Activated effector memory CD4-positive, alpha-beta T cell treated with Interleukin-2 at 50 U/mL for 16 hours (primary cell): ENCODE measurements at regions not wholly inside any gene's neighbourhood (a gene's known extent, or its start where the extent isn't known, plus 50 kb on each side); places are given as distances from the start of the nearest gene placed in this dataset.
A peak's percentile ranks its signal among the peaks of the same experiment; 100 is the strongest.
"Not testable (repeated sequence)": the region's sequence is repeated elsewhere in the genome, so short reads cannot be mapped to it uniquely, and the experiment has no call there.

Experiments
- DNase-seq: peaks from one replicate; pipeline ENCODE4 v3.0.0-alpha.2; 2020

DNA sequence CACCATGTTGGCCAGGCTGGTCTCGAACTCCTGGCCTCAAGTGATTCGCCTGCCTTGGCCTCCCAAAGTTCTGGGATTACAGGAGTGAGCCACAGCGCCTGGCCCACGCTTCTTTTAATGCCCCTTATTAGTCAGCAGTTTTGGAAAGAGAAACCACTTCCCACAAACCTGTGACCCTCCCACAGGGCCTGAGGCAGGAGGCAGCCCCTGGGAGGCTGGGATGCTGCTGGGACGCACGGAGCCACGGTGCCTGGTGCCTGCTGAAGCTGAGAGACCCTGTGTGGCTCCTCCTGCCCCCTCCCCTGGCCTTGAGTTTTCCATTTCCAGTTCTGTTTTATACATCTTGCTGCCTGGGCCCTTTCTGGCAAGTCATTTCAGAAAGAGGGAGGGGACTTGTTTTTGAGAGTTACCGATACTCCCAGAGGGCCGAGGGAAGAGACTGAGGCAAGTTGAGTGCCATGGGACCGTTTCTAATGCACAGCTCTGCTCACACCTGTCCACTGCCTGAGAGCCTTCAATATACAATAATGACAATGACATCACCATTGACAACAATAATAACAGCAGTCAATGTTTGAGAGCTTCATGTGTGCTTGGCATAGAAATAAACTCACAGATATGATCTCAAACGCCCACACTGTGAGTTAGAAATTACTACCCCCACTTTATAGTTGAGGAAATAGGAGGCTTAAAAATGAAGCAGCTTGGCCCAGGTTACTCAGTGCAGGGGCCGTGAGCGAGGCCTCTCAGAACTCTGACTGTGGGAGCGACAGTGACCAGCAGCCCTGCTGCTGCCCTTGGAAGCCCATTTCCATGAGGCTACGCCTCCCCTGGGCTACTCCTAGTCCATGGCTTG, 78.1 kb upstream of the YWHAQ start:
- no peak for DNase-seq

DNA sequence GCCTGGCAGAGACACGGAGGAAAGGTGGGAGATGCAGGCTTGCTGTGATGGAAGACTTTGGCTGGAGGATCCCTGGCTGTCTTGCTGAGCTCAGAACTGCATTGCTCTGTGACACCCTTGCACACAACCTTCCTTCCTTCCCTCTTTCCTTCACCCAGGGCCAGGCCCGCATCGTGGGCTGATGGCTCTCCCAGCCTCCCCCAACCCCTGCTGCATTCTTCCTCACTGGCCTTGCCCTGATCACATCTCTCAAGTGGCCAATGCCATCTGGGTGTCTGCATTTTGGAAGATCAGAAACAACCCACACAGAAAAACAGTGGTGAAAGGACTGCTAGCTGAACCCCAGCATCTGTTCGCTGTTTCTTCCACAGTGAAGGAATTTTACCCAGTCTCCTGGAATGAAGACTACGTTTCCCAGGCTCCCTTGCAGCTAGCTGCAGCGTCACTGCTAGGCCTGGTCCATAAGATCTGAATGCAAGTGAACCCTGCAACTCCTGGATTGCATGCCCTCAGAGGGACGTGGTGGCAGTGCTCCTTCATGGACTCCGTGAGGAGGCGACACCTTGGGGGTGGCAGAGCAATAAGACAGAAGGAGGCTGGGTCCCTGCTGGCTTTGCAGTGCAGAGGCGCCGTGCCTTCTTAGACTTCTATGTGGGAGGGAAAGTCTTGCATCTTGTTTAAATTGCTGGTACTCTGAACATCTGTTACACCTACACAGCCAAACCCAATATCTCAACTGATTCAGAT, 78.9 kb upstream of the YWHAQ start:
- no peak for DNase-seq

DNA sequence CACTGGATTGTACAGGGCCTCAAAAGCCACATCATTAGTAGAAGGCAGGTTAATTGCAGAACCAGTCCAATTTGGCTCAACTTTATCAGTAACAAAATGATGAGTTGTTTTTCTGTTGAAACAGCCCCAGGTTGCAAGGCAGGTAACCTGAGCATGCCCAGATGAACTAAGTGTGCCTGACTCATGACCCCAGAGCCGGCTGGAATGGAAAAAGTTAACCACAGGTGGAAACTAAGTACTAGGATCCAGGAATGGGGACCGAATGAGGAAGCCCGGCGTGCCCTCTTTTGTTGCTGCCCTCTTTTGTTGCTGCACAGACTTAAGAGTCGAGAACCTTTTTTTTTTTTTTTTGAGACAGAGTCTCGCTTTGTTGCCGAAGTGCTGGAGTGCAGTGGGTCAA, 79.5 kb upstream of the YWHAQ start:
- DNase-seq, result no peak

DNA sequence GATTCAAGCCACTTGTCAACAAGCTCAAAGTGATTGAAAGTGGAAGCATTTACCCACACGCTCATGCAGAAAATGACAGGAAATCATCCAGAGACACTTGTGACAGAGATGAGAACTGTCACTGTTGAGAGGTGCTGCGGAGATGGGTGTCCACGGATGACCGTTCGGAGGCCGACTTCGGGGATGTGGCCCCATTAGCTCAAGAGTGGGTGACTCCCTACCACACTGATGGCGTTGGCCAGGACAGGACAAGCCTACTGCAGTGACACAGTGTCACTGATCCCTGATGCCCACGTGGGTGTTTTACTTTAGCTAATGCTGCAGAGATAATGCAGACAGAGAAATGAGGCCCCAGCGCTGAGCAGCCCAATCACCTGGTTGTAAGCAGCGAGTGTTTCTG, 81.5 kb upstream of the YWHAQ start:
- no peak for DNase-seq

DNA sequence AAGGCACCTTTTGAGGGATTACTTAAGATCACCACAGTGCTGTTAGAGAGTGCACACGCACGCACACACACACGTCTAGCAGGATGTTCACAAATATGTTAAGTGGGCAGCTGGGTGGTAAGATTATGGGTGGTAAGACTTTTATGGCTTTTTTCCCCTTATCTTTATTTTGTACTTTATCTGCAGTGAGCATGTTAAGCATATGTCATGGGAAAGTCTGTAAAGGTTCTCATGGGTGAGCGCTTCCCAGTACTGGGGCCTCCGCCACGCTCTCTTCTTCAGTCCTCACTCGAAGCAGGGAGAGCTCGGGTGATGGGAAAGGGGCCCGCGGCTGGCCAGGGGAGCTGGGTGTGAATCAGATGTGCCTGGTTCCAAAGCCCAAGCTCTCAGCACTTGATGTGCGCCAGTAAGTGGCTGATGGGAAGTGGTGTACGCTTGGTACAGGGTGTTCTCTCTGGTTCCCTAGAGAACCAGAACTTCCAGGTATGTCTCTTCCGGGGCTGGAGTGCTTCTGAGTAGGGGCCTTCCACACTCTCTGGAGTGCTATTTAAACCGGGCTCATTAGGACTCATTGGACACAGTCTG, 83.9 kb upstream of the YWHAQ start:
- no peak for DNase-seq

DNA sequence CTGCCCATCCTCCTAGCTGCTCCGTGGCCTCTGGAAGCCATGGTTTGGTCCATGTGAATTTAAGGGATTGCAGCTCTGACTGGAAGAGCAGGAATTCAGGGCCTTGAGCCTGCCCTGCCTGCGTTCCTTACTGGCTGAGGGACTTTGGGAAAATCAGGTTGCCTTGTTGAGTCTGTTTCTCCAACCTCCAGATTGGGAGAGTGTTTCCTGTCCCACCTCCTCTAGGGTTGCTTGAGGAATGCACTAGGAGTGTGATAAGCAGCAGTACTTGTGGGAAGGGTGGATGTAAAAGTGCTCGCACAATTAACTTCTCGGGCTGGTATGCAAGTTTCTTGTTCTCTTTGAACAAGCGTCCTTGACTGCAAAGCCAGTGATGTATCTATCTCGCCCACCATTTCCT, 84.4 kb upstream of the YWHAQ start:
- no peak for DNase-seq

DNA sequence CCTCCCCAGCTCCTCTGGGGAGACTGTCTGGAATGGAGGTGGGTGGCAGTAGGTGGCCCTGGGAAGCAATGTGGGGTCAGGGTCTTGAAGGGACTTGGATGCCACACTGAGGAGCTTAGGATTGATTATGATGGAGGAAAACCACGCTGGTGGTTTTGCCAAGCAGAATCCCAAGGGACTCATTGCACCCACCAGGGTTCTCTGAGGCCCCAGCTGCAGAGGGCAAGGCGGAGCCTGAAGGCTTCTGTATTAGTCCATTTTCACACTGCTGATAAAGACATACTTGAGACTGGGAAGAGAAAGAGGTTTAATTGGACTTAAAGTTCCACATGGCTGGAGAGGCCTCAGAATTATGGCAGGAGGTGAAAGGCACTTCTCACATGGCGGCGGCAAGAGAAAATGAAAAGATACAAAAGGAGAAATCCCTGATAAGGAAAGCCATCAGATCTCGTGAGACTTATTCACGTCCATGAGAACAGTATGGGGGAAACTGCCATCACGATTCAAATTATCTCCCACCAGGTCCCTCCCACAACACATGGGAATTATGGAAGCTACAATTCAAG, 87.2 kb upstream of the YWHAQ start:
- no peak for DNase-seq

DNA sequence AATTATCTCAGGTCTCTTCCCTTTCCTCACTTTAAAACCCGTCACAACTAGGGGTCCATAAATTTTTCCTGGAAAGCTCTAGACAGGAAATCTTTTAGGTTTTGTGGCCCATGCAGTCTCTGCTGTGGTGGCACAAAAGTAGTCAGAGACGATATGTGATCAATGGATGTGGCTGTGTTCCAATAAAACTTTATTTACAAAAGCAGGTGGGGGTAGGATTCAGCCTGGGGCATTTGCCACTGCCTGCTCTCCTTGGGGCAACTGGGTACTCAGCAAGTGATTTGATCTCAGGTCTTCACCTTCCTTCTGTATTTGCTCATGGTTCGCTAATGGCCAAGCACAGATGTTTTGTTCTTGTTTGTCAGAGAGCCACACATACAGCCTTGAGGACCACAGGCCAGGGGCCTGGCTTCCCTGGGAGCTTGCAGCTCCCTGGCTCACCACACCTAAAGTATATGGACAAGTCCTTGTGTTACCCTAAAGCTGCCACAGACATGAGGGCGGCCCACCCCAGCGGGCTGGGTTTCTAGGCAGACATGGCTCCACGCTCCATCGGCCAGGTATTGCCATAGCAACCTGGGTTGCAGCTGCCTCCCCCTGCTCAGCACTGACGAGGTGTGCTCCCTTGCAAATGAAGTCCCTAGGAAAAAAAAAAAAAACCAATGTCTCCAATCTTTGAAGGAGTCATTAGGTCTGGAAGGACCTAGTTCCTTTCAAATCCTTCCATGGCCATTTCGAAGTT, 89.7 kb upstream of the YWHAQ start:
- DNase-seq, result no peak

DNA sequence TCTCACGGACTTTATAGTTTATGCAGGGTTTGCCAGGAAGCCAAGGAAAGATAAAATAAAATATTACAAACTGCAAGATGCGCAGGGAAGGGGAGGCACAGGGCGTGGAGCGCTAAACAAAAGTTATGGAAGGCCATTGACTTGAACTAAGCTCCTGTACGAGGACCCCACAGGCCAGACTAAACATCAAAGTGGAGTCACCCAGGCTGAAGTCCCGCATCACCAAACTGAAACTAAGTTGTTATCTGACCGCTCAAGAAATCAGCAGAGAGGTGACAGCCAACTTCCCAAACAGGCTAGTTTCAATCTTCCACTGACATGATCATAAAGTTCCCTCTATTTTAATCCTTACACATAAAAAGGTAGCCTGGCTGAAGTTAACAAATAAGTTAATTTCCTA, 90.5 kb upstream of the YWHAQ start:
- no peak for DNase-seq

DNA sequence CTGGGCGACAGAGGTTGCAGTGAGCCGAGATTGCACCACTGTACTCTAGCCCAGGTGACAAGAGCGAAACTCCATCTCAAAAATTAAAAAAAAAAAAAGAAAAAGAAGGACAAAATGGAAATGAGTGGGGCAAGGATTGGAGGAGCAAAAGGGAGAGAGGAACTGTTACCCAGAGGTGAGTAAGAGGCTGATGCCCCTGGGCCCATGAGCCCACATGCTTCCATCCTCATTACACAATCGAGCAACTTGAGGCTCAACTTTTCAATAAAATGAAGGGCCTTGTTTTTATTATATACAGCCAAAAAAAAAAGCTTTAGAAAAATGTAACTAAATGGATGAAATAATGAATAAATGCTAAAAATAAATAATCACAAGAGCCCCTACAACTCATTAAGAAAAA, 91.7 kb upstream of the YWHAQ start:
- no peak for DNase-seq

DNA sequence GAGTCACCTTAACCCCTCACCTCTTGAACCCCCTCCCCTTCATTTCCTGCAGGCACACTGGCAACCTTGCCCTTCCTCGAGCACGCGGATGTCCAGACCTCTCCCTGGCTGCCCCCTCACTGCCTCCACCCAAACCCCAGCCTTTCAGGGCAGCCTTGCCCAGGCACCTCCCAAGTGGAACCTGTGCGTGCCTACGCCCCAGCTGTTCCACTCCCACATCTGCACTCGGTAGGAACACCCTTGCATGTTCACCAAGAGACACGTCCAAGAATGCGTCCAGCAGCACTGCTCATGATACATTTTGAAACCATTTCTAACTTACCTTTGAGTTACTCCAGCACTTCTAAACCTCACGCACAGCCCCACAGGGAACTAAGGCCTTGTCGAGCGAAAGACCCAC, 93.8 kb upstream of the YWHAQ start:
- no peak for DNase-seq

DNA sequence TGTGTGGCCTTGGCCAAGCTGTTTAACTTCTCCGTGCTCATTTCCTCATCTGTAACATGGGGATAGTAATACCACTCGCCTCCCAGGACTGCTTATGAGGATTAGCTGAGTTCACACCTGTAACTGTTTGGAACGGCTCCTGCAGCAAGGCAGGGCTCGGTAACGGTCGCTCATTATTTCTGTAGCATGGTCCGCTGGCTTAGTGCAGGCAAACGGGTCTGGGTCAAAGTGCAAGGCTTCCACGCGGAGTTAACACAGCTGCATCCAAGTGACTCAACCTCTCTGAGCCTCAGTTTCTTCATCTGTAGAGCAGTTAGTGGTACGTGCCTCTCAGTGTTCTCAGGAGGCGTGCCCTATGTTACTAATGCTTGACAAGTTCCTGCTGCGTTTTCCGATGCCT, 94.3 kb upstream of the YWHAQ start:
- DNase-seq, result no peak

DNA sequence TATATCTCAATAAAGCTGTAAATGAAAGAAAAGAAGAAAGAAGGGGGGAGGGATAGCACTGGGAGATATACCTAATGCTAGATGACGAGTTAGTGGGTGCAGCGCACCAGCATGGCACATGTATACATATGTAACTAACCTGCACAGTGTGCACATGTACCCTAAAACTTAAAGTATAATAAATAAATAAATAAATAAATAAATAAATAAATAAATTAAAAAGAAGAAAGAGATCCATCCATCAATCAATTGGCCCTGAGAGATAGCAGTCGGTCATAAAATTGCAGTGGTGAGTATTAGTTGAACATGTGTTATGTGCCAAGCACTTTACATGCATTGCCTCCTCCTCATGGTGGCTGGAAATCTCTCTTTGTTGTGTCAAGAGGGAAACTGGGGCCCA, 95.2 kb upstream of the YWHAQ start:
- not testable (repeated sequence) for DNase-seq

DNA sequence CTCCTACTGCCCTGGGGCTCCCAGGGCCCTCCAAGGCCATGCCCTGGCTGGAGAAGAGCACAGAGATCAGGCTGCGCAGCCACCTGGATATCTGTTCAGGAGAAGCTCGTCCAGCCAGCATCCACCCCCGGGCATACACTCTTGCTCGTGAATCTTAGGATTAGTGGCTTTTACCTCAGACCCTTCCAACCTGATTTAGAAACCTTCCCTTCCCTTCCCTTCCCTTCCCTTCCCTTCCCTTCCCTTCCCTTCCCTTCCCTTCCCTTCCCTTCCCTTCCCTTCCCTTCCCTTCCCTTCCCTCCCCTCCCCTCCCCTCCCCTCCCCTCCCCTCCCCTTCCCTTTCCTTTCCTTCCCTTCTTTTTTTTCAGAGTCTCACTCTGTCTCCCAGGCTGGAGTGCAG, 99.7 kb upstream of the YWHAQ start:
- DNase-seq, result not testable (repeated sequence)

DNA sequence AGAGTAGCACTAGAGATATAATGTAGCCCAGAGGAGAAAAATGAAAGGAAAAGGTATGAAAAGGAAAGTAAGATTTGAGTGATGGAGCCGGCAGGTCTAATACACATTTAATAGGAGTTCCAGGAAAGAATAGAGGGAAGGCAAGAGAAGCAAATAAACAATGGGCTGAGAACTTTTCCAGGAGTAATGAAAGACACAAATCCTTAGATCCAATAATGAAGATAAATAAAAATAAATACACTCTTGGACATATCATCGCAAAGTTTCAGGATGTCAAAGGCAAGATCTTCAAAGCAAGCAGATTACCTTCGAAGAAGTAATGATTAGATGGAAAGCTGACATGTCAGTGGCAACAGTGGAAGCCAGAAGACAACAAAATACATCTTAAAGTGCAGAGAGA, 102.0 kb upstream of the YWHAQ start:
- DNase-seq, result no peak

DNA sequence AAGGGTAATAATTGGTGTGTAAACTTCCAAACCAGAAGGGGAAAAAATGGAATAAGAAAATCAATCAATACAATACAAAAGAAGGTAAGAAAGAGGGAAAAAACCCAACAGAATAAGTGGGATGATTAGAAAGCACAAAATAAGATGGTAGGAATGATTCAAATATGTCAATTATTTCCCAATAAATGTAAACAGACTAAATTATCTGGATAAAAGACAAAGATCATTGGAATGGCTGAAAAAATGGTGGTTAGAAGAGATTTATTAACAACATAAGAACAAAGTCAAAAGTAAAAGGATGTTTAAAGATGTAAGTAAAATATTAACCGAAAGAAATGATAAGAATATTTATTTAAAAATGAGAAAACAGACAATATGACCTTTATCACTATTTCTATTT, 103.5 kb upstream of the YWHAQ start:
- no peak for DNase-seq

DNA sequence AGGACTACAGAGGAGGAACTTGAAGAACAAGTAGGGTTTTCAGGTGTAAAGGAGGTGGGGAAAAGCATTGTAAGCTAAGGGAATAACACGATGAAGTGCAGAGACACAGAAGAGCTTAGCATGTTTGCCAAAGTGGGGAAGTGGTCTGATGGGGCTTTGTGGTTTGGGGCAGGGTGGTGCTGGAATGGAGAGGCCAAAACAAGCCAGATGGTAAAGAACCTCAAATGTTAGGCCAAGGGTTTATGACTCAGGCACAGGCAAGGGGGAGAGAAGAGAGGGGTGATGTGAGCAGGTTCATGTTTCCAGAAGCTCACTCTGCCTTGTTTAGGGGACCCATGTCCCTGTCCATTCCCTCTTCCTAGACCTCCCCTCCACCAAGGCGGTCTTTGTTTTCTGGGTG, 104.5 kb upstream of the YWHAQ start:
- peak; percentile 37 for DNase-seq

DNA sequence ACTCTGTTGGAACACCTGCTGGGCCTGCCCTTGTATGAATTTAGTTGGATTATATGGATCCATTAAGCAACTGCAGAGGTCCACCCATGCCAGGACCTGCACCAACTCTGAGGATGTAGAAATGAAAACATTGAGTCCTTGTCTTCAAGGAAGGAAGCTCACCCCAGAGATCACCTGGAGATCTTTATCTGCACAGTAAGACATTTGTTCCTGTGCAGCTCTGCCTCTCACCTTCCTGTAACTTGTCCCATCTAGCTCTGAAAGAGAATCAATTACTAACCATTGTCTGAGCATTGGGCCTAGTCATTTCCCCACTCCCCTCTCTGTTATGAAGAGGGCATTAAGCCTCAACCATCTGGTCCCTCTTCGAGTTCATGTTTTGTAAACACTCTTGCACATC, 105.2 kb upstream of the YWHAQ start:
- no peak for DNase-seq

DNA sequence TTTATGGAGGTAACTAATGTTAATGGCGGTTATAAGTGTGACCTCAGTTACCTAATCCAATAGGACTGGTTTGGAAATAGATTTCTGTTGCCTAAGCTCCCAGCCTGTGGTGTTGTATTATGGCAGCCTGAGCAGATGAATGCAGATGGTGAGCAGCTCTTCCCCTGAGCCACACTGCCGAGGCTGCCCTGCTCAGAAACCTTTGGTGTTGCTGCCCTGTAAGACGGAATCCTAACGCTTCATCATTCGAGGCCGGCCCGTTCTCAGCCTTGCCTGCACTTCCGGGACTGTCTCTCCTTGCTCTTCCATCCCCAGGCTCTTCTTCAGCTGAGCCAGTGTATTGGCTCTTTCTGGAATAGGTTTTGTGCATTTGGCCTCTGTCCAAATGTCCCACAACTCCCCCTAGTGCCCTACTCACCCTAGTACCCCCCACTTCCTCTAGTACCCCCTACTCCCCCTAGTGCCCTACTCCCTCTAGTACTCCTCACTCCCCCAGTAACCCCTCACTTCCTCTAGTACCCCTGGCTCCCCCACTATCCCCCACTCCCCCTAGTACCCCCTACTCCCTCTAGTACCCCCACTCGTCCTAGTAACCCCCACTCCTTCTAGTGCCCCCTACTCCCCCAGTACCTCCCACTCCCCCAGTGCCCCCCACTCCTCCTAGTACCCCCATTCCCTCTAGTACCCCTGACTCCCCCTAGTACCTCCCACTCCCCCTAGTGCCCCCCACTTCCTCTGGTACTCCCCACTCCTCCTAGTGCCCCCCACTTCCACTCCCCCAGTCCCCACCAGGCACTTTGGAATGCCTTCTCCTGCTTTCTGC, 106.0 kb upstream of the TAF1B start:
- DNase-seq, result no peak

DNA sequence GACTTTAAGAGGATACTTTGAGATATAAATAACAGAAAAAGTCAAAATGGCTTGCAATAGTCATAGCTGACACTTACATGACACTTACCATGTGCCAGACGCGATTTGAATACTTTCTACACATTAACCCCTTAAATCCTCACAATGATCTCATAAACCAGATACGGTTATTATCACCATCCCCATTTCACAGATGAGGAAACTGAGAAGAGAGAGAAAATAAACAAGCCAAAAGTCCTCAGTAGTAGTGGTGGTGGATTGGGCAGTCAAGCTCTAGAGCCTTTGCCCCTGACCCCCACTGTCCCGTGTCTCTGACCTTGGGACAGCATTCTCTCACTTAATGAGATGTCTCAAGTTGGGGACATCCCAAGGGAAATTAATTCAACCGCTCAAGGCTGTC, 105.2 kb upstream of the TAF1B start:
- DNase-seq, result no peak

DNA sequence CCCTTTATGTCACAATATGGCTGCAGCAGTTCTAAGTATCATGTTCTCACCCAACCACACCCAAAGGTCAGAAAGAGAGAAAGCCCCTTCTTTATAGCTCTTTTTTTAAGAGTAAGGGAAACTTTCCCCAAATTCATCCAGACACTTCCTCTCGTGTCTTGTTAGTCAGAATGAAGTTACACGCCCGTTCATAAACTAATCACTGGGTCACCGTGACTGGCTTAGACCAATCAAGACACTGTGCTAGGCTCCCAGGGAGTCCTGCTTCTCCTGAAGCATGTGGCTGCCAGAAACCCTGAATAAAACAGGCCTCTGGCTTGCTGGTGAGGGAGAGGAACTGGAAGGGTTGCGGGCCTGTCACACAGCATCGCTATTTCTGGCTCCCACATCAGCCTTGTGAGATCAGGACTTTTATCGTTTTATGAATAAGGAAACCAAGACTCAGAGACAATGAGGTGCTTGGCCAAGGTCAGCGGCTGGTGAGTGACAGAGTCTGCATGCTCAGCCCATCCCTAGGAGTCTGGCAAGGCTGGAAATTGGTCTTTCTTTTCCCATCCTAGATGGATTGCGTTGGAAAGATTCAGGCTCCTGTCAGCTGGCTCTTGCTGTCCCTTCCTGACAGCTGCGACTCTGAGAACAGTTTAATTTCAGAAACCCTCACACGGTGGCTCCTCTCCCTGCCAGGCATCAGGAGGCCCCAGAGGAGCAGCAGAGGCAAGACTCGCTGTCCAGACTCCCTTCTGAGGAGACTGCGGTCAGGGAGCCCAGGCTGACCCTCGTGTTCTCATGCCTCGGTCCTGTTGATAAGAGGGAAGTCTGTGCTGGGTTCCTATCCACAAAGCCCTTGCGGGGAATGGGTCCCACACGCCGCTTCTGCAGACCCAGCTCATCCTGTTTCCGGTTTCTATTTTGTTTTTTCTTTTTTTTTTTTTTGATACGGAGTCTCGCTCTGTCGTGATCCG, 104.5 kb upstream of the TAF1B start:
- peak; percentile 9 for DNase-seq
